Parathyroid adenoma (tissue), 2 donors: ENCODE measurements at regions not wholly inside any gene's neighbourhood (a gene's known extent, or its start where the extent isn't known, plus 50 kb on each side); places are given as distances from the start of the nearest gene placed in this dataset.

Source experiments
- H2AFZ ChIP-seq: fragments of 300-600 bp; sonication (generic); one replicate; pipeline ENCODE4 v1.7.0; 2017; ENCODE audit warnings: antibody characterized with exemption, mild to moderate bottlenecking
- H3K27ac ChIP-seq: fragments of 300-600 bp; sonication (generic); one replicate; pipeline ENCODE4 v1.7.0; 2017
- H3K27me3 ChIP-seq: fragments of 300-600 bp; sonication (generic); one replicate; pipeline ENCODE4 v1.7.0; 2017; ENCODE audit warnings: low read length; ENCODE audit not compliant: control insufficient read depth, insufficient read depth
- H3K36me3 ChIP-seq: fragments of 300-600 bp; sonication (generic); one replicate; pipeline ENCODE4 v1.7.0; 2017; ENCODE audit warnings: low read length; ENCODE audit not compliant: control insufficient read depth, insufficient read depth
- H3K4me1 ChIP-seq: fragments of 300-600 bp; sonication (generic); one replicate; pipeline ENCODE4 v1.7.0; 2017; ENCODE audit warnings: control low read depth
- H3K4me2 ChIP-seq: fragments of 300-600 bp; sonication (generic); one replicate; pipeline ENCODE4 v1.7.0; 2017; ENCODE audit warnings: low read length
- H3K4me3 ChIP-seq: fragments of 300-600 bp; sonication (generic); one replicate; pipeline ENCODE4 v1.7.0; 2017; ENCODE audit warnings: low read depth, low read length
- H3K79me2 ChIP-seq: fragments of 300-600 bp; sonication (generic); one replicate; pipeline ENCODE4 v1.7.0; 2017; ENCODE audit warnings: control low read depth
- H3K9ac ChIP-seq: fragments of 300-600 bp; sonication (generic); one replicate; pipeline ENCODE4 v1.7.0; 2017; ENCODE audit warnings: mild to moderate bottlenecking
- H3K9me3 ChIP-seq: fragments of 300-600 bp; sonication (generic); one replicate; pipeline ENCODE4 v1.7.0; 2017; ENCODE audit warnings: low read length; ENCODE audit not compliant: control insufficient read depth
- TF ChIP-seq, protein P1 (sequence below): fragments of 300-600 bp; sonication (generic); IDR thresholded peaks from one replicate; pipeline ENCODE4 v1.7.0; 2017; ENCODE audit warnings: antibody characterized with exemption, mild to moderate bottlenecking
- donor health status: primary hyperparathyroidism.

GRCh38 chr6:132043148-132043547 lies 92.0 kb upstream of the CCN2 start:
- Histone ChIP-seq H2AFZ (no peak overlapping the region), H3K9me3 (no peaks in the 10 kb centered on the region), H3K27ac (no peak overlapping the region), H3K4me2 (no peak overlapping the region), H3K4me1 (no peaks in the 10 kb centered on the region), H3K9ac (no peak overlapping the region), H3K27me3 (no peaks in the 10 kb centered on the region), H3K36me3 (no peaks in the 10 kb centered on the region), H3K79me2 (no peaks in the 10 kb centered on the region), H3K4me3 (no peak overlapping the region)
- TF ChIP-seq, protein P1, sequence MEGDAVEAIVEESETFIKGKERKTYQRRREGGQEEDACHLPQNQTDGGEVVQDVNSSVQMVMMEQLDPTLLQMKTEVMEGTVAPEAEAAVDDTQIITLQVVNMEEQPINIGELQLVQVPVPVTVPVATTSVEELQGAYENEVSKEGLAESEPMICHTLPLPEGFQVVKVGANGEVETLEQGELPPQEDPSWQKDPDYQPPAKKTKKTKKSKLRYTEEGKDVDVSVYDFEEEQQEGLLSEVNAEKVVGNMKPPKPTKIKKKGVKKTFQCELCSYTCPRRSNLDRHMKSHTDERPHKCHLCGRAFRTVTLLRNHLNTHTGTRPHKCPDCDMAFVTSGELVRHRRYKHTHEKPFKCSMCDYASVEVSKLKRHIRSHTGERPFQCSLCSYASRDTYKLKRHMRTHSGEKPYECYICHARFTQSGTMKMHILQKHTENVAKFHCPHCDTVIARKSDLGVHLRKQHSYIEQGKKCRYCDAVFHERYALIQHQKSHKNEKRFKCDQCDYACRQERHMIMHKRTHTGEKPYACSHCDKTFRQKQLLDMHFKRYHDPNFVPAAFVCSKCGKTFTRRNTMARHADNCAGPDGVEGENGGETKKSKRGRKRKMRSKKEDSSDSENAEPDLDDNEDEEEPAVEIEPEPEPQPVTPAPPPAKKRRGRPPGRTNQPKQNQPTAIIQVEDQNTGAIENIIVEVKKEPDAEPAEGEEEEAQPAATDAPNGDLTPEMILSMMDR = no peak

- Histone ChIP-seq H3K27me3 (no peaks in the 10 kb centered on the region), H3K9me3 (no peaks in the 10 kb centered on the region), H3K4me3 (no peak overlapping the region), H3K79me2 (no peaks in the 10 kb centered on the region), H3K4me1 (no peaks in the 10 kb centered on the region), H2AFZ (no peak overlapping the region), H3K4me2 (no peak overlapping the region), H3K9ac (no peak overlapping the region), H3K27ac (no peak overlapping the region), H3K36me3 (no peaks in the 10 kb centered on the region)
- TF ChIP-seq, protein P1 = no peak
Measured at GRCh38 chr6:132041706-132042105, 90.5 kb upstream of the CCN2 start.

GRCh38 chr6:132028029-132028428 lies 76.9 kb upstream of the CCN2 start:
- Histone ChIP-seq H3K4me3 (no peak overlapping the region), H3K36me3 (no peaks in the 10 kb centered on the region), H3K27me3 (no peaks in the 10 kb centered on the region), H3K9me3 (no peaks in the 10 kb centered on the region), H3K27ac (no peak overlapping the region), H3K4me1 (no peaks in the 10 kb centered on the region), H3K79me2 (no peaks in the 10 kb centered on the region), H2AFZ (no peak overlapping the region), H3K9ac (no peak overlapping the region), H3K4me2 (no peak overlapping the region)
- TF ChIP-seq, protein P1 = no peak

DNA sequence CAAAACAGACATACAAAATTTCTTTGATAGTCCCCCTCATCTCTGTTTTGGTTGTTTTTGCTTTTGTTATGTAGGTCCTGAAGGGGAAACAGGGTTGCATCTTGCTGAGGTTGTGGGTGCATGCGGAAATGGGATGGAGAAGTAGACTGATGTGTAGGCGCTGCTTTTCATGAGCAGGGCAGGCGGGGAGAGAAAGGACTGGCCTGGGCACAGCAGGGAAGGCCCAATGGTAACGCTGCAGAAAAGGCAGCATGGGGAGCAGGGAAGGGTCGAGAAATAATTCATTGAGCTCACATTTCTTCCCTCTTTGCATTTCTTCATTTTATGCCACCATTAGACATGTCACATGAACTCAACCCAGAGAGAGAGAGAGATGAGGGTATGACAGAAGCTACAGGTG lies 74.3 kb upstream of the CCN2 start:
- Histone ChIP-seq H3K9me3 (no peaks in the 10 kb centered on the region), H3K9ac (no peak overlapping the region), H3K27me3 (no peaks in the 10 kb centered on the region), H3K4me2 (no peak overlapping the region), H2AFZ (no peak overlapping the region), H3K4me3 (no peak overlapping the region), H3K4me1 (no peaks in the 10 kb centered on the region), H3K36me3 (no peaks in the 10 kb centered on the region), H3K79me2 (no peaks in the 10 kb centered on the region), H3K27ac (no peak overlapping the region)
- TF ChIP-seq, protein P1 = no peak

- Histone ChIP-seq H2AFZ (no peak overlapping the region), H3K27me3 (no peaks in the 10 kb centered on the region), H3K4me3 (no peak overlapping the region), H3K9ac (no peak overlapping the region), H3K79me2 (no peaks in the 10 kb centered on the region), H3K36me3 (no peaks in the 10 kb centered on the region), H3K4me2 (no peak overlapping the region), H3K27ac (no peak overlapping the region), H3K9me3 (no peaks in the 10 kb centered on the region), H3K4me1 (no peaks in the 10 kb centered on the region)
- TF ChIP-seq, protein P1 = no peak
Measured at GRCh38 chr6:132023490-132023889, 72.3 kb upstream of the CCN2 start.
